ENCODE measurements at regions not wholly inside any gene's neighbourhood (a gene's known extent, or its start where the extent isn't known, plus 50 kb on each side); places are given as distances from the start of the nearest gene placed in this dataset.

- Histone ChIP-seq H3K4me2 (ENCODE audit: low read length) (no peak overlapping the region), H3K9ac (ENCODE audit: low read length) (no peak overlapping the region), H3K4me3 (ENCODE audit: low read length) (no peak overlapping the region), H3F3A (ENCODE audit: insufficient read depth, low read length, poor library complexity, severe bottlenecking) (no peaks in the 10 kb centered on the region), H3K9me3 (ENCODE audit: low read length) (no peaks in the 10 kb centered on the region), H2AFZ (ENCODE audit: low read depth, low read length) (no peak overlapping the region), H3K9me2 (ENCODE audit: insufficient read depth, low read length) (no peaks in the 10 kb centered on the region), H3K27me3 (ENCODE audit: insufficient read depth, low read depth, low read length) (no peaks in the 10 kb centered on the region), H4K20me1 (ENCODE audit: insufficient read depth) (no peaks in the 10 kb centered on the region), H3K27ac (ENCODE audit: low read length) (no peak overlapping the region), H3K79me2 (replicated peaks; ENCODE audit: insufficient read depth, low read length) (no peaks in the 10 kb centered on the region), H3K36me3 (ENCODE audit: insufficient read depth, low read length) (no peaks in the 10 kb centered on the region)
- TF ChIP-seq TAF1 (IDR thresholded peaks at IDR 0.05; ENCODE audit: low read depth) (no peak), RAD21 (conservative IDR thresholded peaks at IDR 0.05) (no peak), REST (IDR thresholded peaks at IDR 0.05; ENCODE audit: borderline replicate concordance) (no peak), SMC3 (conservative IDR thresholded peaks at IDR 0.05; ENCODE audit: poor library complexity) (no peak), EP300 (conservative IDR thresholded peaks at IDR 0.05; ENCODE audit: poor library complexity, severe bottlenecking) (no peak), MXI1 (conservative IDR thresholded peaks at IDR 0.05; ENCODE audit: poor library complexity, severe bottlenecking) (no peak), EZH2 (IDR thresholded peaks at IDR 0.05; ENCODE audit: borderline replicate concordance, insufficient read depth, low read length, poor library complexity, severe bottlenecking) (no peak), POLR2AphosphoS5 (IDR thresholded peaks at IDR 0.05) (no peak)
- TF ChIP-seq, protein P1, sequence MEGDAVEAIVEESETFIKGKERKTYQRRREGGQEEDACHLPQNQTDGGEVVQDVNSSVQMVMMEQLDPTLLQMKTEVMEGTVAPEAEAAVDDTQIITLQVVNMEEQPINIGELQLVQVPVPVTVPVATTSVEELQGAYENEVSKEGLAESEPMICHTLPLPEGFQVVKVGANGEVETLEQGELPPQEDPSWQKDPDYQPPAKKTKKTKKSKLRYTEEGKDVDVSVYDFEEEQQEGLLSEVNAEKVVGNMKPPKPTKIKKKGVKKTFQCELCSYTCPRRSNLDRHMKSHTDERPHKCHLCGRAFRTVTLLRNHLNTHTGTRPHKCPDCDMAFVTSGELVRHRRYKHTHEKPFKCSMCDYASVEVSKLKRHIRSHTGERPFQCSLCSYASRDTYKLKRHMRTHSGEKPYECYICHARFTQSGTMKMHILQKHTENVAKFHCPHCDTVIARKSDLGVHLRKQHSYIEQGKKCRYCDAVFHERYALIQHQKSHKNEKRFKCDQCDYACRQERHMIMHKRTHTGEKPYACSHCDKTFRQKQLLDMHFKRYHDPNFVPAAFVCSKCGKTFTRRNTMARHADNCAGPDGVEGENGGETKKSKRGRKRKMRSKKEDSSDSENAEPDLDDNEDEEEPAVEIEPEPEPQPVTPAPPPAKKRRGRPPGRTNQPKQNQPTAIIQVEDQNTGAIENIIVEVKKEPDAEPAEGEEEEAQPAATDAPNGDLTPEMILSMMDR (IDR thresholded peaks at IDR 0.05; ENCODE audit: poor library complexity, severe bottlenecking) = no peak
Measured at GRCh38 chr11:93274851-93275250, 55.7 kb upstream of the DEUP1 start.

- Histone ChIP-seq H3K27me3 (ENCODE audit: insufficient read depth, low read depth, low read length) (no peaks in the 10 kb centered on the region), H3K9me3 (ENCODE audit: low read length) (no peaks in the 10 kb centered on the region), H3K9me2 (ENCODE audit: insufficient read depth, low read length) (no peaks in the 10 kb centered on the region), H3F3A (ENCODE audit: insufficient read depth, low read length, poor library complexity, severe bottlenecking) (no peaks in the 10 kb centered on the region), H2AFZ (ENCODE audit: low read depth, low read length) (no peak overlapping the region), H3K4me3 (ENCODE audit: low read length) (no peak overlapping the region), H3K9ac (ENCODE audit: low read length) (no peak overlapping the region), H3K79me2 (replicated peaks; ENCODE audit: insufficient read depth, low read length) (no peaks in the 10 kb centered on the region), H3K36me3 (ENCODE audit: insufficient read depth, low read length) (no peaks in the 10 kb centered on the region), H3K4me2 (ENCODE audit: low read length) (no peak overlapping the region), H4K20me1 (ENCODE audit: insufficient read depth) (no peaks in the 10 kb centered on the region), H3K27ac (ENCODE audit: low read length) (no peak overlapping the region)
- TF ChIP-seq REST (IDR thresholded peaks at IDR 0.05; ENCODE audit: borderline replicate concordance) = no peak
- no peak for TF ChIP-seq TAF1 (IDR thresholded peaks at IDR 0.05; ENCODE audit: low read depth)
Measured at GRCh38 chr11:93278976-93279375, 51.6 kb upstream of the DEUP1 start.

All from neural cell (in vitro differentiated cells).